Omental fat pad (tissue), 3 donors: ENCODE measurements at regions not wholly inside any gene's neighbourhood (a gene's known extent, or its start where the extent isn't known, plus 50 kb on each side); places are given as distances from the start of the nearest gene placed in this dataset.
A peak's percentile ranks its signal among the peaks of the same experiment; 100 is the strongest.

ENCODE experiments used
- ATAC-seq: fragments of 150-250 bp; one replicate; pipeline ENCODE4 v1.9.1; 2016; ENCODE audit warnings: mild to moderate bottlenecking, moderate library complexity; ENCODE audit not compliant: low FRiP score
- DNase-seq: peaks from one replicate; pipeline ENCODE4 v3.0.0-alpha.2; 2019; ENCODE audit warnings: low spot score
- CTCF ChIP-seq, 3 donors: fragments of 450-650 bp; IDR thresholded peaks; one replicate each; pipeline ENCODE4 v1.5.1; 2016 to 2017; ENCODE audit warnings: antibody characterized with exemption in 3 of 3, mild to moderate bottlenecking in 3 of 3, moderate library complexity in 2 of 3

- DNase-seq (no peak), ATAC-seq (no peak)
- TF ChIP-seq CTCF (IDR thresholded peaks at IDR 0.05): no peak
These were observed 66.2 kb upstream of the WDR26 start for GRCh38 chr1:224500796-224501195.

- no peak for DNase-seq
- TF ChIP-seq CTCF (IDR thresholded peaks at IDR 0.05): no peak
- no peak for ATAC-seq
These were observed 67.2 kb upstream of the WDR26 start for GRCh38 chr1:224501836-224502235.

GRCh38 chr1:224502459-224503160 lies 68.0 kb upstream of the WDR26 start:
- TF ChIP-seq CTCF (IDR thresholded peaks at IDR 0.05): no peak
- peak; percentile 7 for ATAC-seq
- no peak for DNase-seq

- TF ChIP-seq CTCF (IDR thresholded peaks at IDR 0.05): no peak
- peak; percentile 69 for ATAC-seq
- peak; percentile 43 for DNase-seq
These were observed 68.8 kb upstream of the WDR26 start for GRCh38 chr1:224503161-224504118.

GRCh38 chr1:224504297-224505041 lies 69.9 kb upstream of the WDR26 start:
- ATAC-seq (no peak), DNase-seq (no peak)

More at GRCh38 chr1:224504297-224505041, 69.9 kb upstream of the WDR26 start:
- TF ChIP-seq CTCF (IDR thresholded peaks at IDR 0.05): no peak
